ENCODE measurements at regions not wholly inside any gene's neighbourhood (a gene's known extent, or its start where the extent isn't known, plus 50 kb on each side); places are given as distances from the start of the nearest gene placed in this dataset.

GRCh38 chr14:85911044-85911443, 381.1 kb downstream of the FLRT2 start:
- Histone ChIP-seq H3K36me3 (ENCODE audit: control insufficient read depth, insufficient read depth, low read length) (no peaks in the 10 kb centered on the region), H3K4me3 (replicated peaks; ENCODE audit: low read depth, low read length) (no peak overlapping the region), H3K27me3 (replicated peaks; ENCODE audit: control insufficient read depth, insufficient read depth, low read length) (no peaks in the 10 kb centered on the region)
- no peak for DNase-seq (ENCODE audit: extremely low read depth, insufficient read length)
- no peak for TF ChIP-seq CTCF (IDR thresholded peaks at IDR 0.05; ENCODE audit: insufficient read depth, low read length, poor library complexity, severe bottlenecking)

- TF ChIP-seq CTCF (IDR thresholded peaks at IDR 0.05; ENCODE audit: insufficient read depth, low read length, poor library complexity, severe bottlenecking): no peak
- Histone ChIP-seq H3K27me3 (replicated peaks; ENCODE audit: control insufficient read depth, insufficient read depth, low read length) (no peaks in the 10 kb centered on the region), H3K4me3 (replicated peaks; ENCODE audit: low read depth, low read length) (no peak overlapping the region), H3K36me3 (ENCODE audit: control insufficient read depth, insufficient read depth, low read length) (no peaks in the 10 kb centered on the region)
- no peak for DNase-seq (ENCODE audit: extremely low read depth, insufficient read length)
These were observed 379.6 kb downstream of the FLRT2 start for GRCh38 chr14:85909581-85909980.

GRCh38 chr14:85907536-85907935, 377.6 kb downstream of the FLRT2 start:
- H3K27me3 ChIP-seq (replicated peaks; ENCODE audit: control insufficient read depth, insufficient read depth, low read length): no peaks in the 10 kb centered on the region
- no peaks in the 10 kb centered on the region for H3K36me3 ChIP-seq (ENCODE audit: control insufficient read depth, insufficient read depth, low read length)
- no peak for TF ChIP-seq CTCF (IDR thresholded peaks at IDR 0.05; ENCODE audit: insufficient read depth, low read length, poor library complexity, severe bottlenecking)
- no peak overlapping the region for H3K4me3 ChIP-seq (replicated peaks; ENCODE audit: low read depth, low read length)
- no peak for DNase-seq (ENCODE audit: extremely low read depth, insufficient read length)

GRCh38 chr14:85897808-85898207, 367.9 kb downstream of the FLRT2 start:
- no peaks in the 10 kb centered on the region for H3K27me3 ChIP-seq (replicated peaks; ENCODE audit: control insufficient read depth, insufficient read depth, low read length)
- no peaks in the 10 kb centered on the region for H3K36me3 ChIP-seq (ENCODE audit: control insufficient read depth, insufficient read depth, low read length)
- H3K4me3 ChIP-seq (replicated peaks; ENCODE audit: low read depth, low read length): no peak overlapping the region
- no peak for TF ChIP-seq CTCF (IDR thresholded peaks at IDR 0.05; ENCODE audit: insufficient read depth, low read length, poor library complexity, severe bottlenecking)
- no peak for DNase-seq (ENCODE audit: extremely low read depth, insufficient read length)

GRCh38 chr14:85895603-85896002, 365.7 kb downstream of the FLRT2 start:
- no peak for DNase-seq (ENCODE audit: extremely low read depth, insufficient read length)
- Histone ChIP-seq H3K27me3 (replicated peaks; ENCODE audit: control insufficient read depth, insufficient read depth, low read length) (no peaks in the 10 kb centered on the region), H3K36me3 (ENCODE audit: control insufficient read depth, insufficient read depth, low read length) (no peaks in the 10 kb centered on the region), H3K4me3 (replicated peaks; ENCODE audit: low read depth, low read length) (no peak overlapping the region)
- no peak for TF ChIP-seq CTCF (IDR thresholded peaks at IDR 0.05; ENCODE audit: insufficient read depth, low read length, poor library complexity, severe bottlenecking)

GRCh38 chr14:85892251-85892650, 362.3 kb downstream of the FLRT2 start:
- Histone ChIP-seq H3K4me3 (replicated peaks; ENCODE audit: low read depth, low read length) (no peak overlapping the region), H3K27me3 (replicated peaks; ENCODE audit: control insufficient read depth, insufficient read depth, low read length) (no peaks in the 10 kb centered on the region), H3K36me3 (ENCODE audit: control insufficient read depth, insufficient read depth, low read length) (no peaks in the 10 kb centered on the region)
- no peak for TF ChIP-seq CTCF (IDR thresholded peaks at IDR 0.05; ENCODE audit: insufficient read depth, low read length, poor library complexity, severe bottlenecking)
- no peak for DNase-seq (ENCODE audit: extremely low read depth, insufficient read length)
